ENCODE measurements at regions not wholly inside any gene's neighbourhood (a gene's known extent, or its start where the extent isn't known, plus 50 kb on each side); places are given as distances from the start of the nearest gene placed in this dataset.

DNA sequence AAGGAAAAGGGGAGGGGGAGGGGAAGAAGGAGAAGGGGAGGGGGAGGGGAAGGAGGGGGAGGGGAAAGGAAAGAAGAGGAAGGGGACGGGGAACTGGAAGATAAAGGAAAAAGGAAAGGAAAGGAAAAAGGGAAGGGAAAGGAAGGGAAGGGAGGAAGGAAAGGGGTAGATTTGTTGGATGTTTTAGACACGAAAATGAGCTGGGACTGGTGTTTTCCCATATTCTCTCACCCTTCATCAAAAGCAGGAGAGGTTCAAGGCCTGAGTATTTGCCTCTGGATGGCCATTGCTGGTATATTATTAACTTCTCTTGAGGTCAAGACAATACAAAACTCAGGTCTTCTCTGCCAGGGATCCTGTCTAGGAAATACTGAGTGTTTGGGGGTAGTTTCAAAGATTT is 652.7 kb downstream of the ANKRD7 start:
- Mint-ChIP-seq H3K9me3 (ENCODE audit: unreplicated experiment) (no peaks in the 10 kb centered on the region), H3K36me3 (ENCODE audit: insufficient read depth, unreplicated experiment) (no peaks in the 10 kb centered on the region), H3K27ac (ENCODE audit: low read depth, unreplicated experiment) (no peak overlapping the region), H3K4me1 (ENCODE audit: insufficient read depth, unreplicated experiment) (no peaks in the 10 kb centered on the region), H3K4me3 (ENCODE audit: unreplicated experiment) (no peak overlapping the region), H3K27me3 (ENCODE audit: insufficient read depth, unreplicated experiment) (no peaks in the 10 kb centered on the region)
- TF ChIP-seq CTCF (IDR thresholded peaks at IDR 0.05; ENCODE audit: unreplicated experiment): no peak
- BruUV-seq (replicated peaks): no TSS peak
- POLR2A ChIA-PET: no interaction called here
- no peak for DNase-seq (ENCODE audit: unreplicated experiment)
- intact Hi-C loops (cut with micrococcal nuclease): no loop called here
- CTCF ChIA-PET: interaction anchor here (0.6 kb wide), 1 partner anchor 1626 kb away, joined by 3 read pairs; no protein-coding TSS in a partner anchor

DNA sequence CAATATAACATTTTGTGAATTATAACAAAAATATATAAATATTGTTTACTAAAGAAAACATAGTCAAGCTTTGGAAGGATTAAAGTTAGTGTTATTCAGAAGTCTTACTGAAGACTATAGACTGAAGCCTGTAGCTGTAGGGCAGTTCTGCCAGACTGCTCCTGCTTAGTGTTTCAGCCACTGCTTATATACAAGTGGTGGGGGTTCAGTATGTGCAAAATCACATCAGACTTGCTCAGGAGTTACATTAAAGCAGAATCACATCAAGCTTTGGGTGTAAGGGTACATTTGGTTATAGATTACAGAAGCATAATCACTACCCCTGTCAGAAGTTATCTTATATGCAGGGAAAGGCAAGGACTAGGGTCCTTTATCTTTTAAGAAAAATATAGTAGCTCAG is 653.8 kb downstream of the ANKRD7 start:
- no peaks in the 10 kb centered on the region for H3K4me1 Mint-ChIP-seq (ENCODE audit: insufficient read depth, unreplicated experiment)
- H3K4me3 Mint-ChIP-seq (ENCODE audit: unreplicated experiment): no peak overlapping the region
- ChIA-PET CTCF (interaction anchor here (1.0 to 1.2 kb wide), 2 partner anchors 9 to 13 kb away, joined by 3 to 4 read pairs; no protein-coding TSS in a partner anchor), POLR2A (no interaction called here)
- H3K9me3 Mint-ChIP-seq (ENCODE audit: unreplicated experiment): no peaks in the 10 kb centered on the region
- intact Hi-C loops (cut with micrococcal nuclease): no loop called here
- peaks cover 10% of the 10 kb centered on the region for H3K27me3 Mint-ChIP-seq (ENCODE audit: insufficient read depth, unreplicated experiment)
- BruUV-seq (replicated peaks): no TSS peak
- DNase-seq (ENCODE audit: unreplicated experiment): no peak
- no peaks in the 10 kb centered on the region for H3K36me3 Mint-ChIP-seq (ENCODE audit: insufficient read depth, unreplicated experiment)
- TF ChIP-seq CTCF (IDR thresholded peaks at IDR 0.05; ENCODE audit: unreplicated experiment): no peak
- H3K27ac Mint-ChIP-seq (ENCODE audit: low read depth, unreplicated experiment): no peak overlapping the region

DNA sequence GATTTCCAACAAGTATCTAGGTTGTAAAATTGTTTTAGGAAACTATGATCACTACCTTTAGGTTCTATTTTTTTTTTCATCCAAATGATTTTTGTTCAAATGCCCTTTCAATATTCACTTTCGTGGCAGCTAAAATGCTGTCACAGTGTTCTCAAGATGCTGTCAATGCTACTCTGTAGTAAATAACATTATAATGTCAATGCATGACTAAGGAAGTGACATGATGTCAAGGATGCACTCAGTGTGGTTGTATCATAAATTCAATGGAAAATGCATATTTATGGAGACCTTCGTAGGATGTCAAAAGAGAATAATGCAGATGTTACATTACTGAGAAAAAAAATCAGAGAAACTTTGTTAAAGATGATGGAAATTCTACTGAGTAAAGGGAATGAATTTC is 673.8 kb downstream of the ANKRD7 start:
- no TSS peak for BruUV-seq (replicated peaks)
- no peaks in the 10 kb centered on the region for H3K36me3 Mint-ChIP-seq (ENCODE audit: insufficient read depth, unreplicated experiment)
- no peak for TF ChIP-seq CTCF (IDR thresholded peaks at IDR 0.05; ENCODE audit: unreplicated experiment)
- DNase-seq (ENCODE audit: unreplicated experiment): no peak
- ChIA-PET POLR2A (no interaction called here), CTCF (no interaction called here)
- intact Hi-C loops (cut with micrococcal nuclease): no loop called here
- no peak overlapping the region for H3K27ac Mint-ChIP-seq (ENCODE audit: low read depth, unreplicated experiment)
- no peaks in the 10 kb centered on the region for H3K9me3 Mint-ChIP-seq (ENCODE audit: unreplicated experiment)
- peaks cover 66% of the 10 kb centered on the region for H3K27me3 Mint-ChIP-seq (ENCODE audit: insufficient read depth, unreplicated experiment)
- no peaks in the 10 kb centered on the region for H3K4me1 Mint-ChIP-seq (ENCODE audit: insufficient read depth, unreplicated experiment)
- H3K4me3 Mint-ChIP-seq (ENCODE audit: unreplicated experiment): no peak overlapping the region

DNA sequence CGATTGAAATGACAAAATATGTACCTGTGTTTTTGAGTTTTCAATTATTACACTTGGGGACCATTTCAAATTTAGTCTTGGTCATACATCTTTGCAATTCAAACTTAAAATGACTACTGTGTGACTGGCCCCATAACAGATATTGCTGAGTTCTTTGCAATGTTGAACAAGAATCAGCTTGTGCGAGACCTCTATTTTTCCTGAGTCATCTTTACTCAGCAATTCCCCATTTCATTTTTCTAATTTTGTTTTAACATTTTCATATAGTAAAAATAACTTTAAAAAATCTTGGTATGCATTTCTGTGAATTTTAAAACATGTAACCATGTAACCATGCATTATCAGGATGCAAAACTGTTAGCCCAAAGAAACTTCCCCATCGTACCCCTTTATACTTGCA is 678.1 kb downstream of the ANKRD7 start:
- no peak overlapping the region for H3K4me3 Mint-ChIP-seq (ENCODE audit: unreplicated experiment)
- ChIA-PET CTCF (no interaction called here), POLR2A (no interaction called here)
- no peaks in the 10 kb centered on the region for H3K36me3 Mint-ChIP-seq (ENCODE audit: insufficient read depth, unreplicated experiment)
- no peaks in the 10 kb centered on the region for H3K9me3 Mint-ChIP-seq (ENCODE audit: unreplicated experiment)
- no peak for TF ChIP-seq CTCF (IDR thresholded peaks at IDR 0.05; ENCODE audit: unreplicated experiment)
- no peaks in the 10 kb centered on the region for H3K4me1 Mint-ChIP-seq (ENCODE audit: insufficient read depth, unreplicated experiment)
- no TSS peak for BruUV-seq (replicated peaks)
- no peak overlapping the region for H3K27ac Mint-ChIP-seq (ENCODE audit: low read depth, unreplicated experiment)
- intact Hi-C loops (cut with micrococcal nuclease): no loop called here
- peaks cover 66% of the 10 kb centered on the region for H3K27me3 Mint-ChIP-seq (ENCODE audit: insufficient read depth, unreplicated experiment)
- no peak for DNase-seq (ENCODE audit: unreplicated experiment)

Data from MCF 10A (cell line).